ENCODE measurements at regions not wholly inside any gene's neighbourhood (a gene's known extent, or its start where the extent isn't known, plus 50 kb on each side); places are given as distances from the start of the nearest gene placed in this dataset.

- Histone ChIP-seq H3K4me3 (ENCODE audit: low read depth, low read length) (no peak overlapping the region), H3K27ac (ENCODE audit: extremely low read depth, low read depth, low read length) (no peak overlapping the region), H3K36me3 (ENCODE audit: control insufficient read depth in 2 of 2, insufficient read depth in 1 of 2, low read length in 2 of 2) (no peaks in the 10 kb centered on the region), H3K9me3 (ENCODE audit: control insufficient read depth, insufficient read depth, low read depth, low read length) (no peaks in the 10 kb centered on the region), H3K4me1 (ENCODE audit: control insufficient read depth, insufficient read depth, low read length) (no peaks in the 10 kb centered on the region)
- no peak for TF ChIP-seq ZNF366 (tag by site-specific recombination; conservative IDR thresholded peaks at IDR 0.05)
- no peak for TF ChIP-seq ZNF23 (tag by site-specific recombination; IDR thresholded peaks at IDR 0.05; ENCODE audit: borderline replicate concordance)
- no peak for TF ChIP-seq ZNF791 (tag by site-specific recombination; IDR thresholded peaks at IDR 0.05)
- TF ChIP-seq OVOL3 (tag by site-specific recombination; IDR thresholded peaks at IDR 0.05), result no peak
- TF ChIP-seq ZNF48 (tag by site-specific recombination; IDR thresholded peaks at IDR 0.05), result no peak
- TF ChIP-seq ZNF266 (tag by site-specific recombination; IDR thresholded peaks at IDR 0.05; ENCODE audit: low read depth), result no peak
- TF ChIP-seq ZBTB17 (tag by site-specific recombination; IDR thresholded peaks at IDR 0.05), result no peak
- no peak for TF ChIP-seq ZFP37 (tag by site-specific recombination; IDR thresholded peaks at IDR 0.05)
- TF ChIP-seq ZNF510 (tag by site-specific recombination; IDR thresholded peaks at IDR 0.05; ENCODE audit: insufficient replicate concordance), result no peak
- TF ChIP-seq BCL11A (tag by site-specific recombination; IDR thresholded peaks at IDR 0.05; ENCODE audit: low read depth), result no peak
- no peak for TF ChIP-seq ZNF530 (tag by site-specific recombination; IDR thresholded peaks at IDR 0.05; ENCODE audit: low read depth)
- TF ChIP-seq ZNF324 (tag by site-specific recombination; IDR thresholded peaks at IDR 0.05), result no peak
- no peak for TF ChIP-seq ZNF292 (tag by site-specific recombination; IDR thresholded peaks at IDR 0.05; ENCODE audit: borderline replicate concordance, low read depth)
- TF ChIP-seq ZNF558 (tag by site-specific recombination; IDR thresholded peaks at IDR 0.05), result no peak
- TF ChIP-seq ZNF350 (tag by site-specific recombination; IDR thresholded peaks at IDR 0.05), result no peak
- CTCF ChIA-PET, result no interaction called here
- POLR2A ChIA-PET, result no interaction called here
These were observed 623.3 kb downstream of the LRFN5 start for GRCh38 chr14:42229976-42230375.

GRCh38 chr14:42229294-42229693, 622.6 kb downstream of the LRFN5 start:
- Histone ChIP-seq H3K9me3 (ENCODE audit: control insufficient read depth, insufficient read depth, low read depth, low read length) (no peaks in the 10 kb centered on the region), H3K27ac (ENCODE audit: extremely low read depth, low read depth, low read length) (no peak overlapping the region), H3K4me3 (ENCODE audit: low read depth, low read length) (no peak overlapping the region), H3K36me3 (ENCODE audit: control insufficient read depth in 2 of 2, insufficient read depth in 1 of 2, low read length in 2 of 2) (no peaks in the 10 kb centered on the region), H3K4me1 (ENCODE audit: control insufficient read depth, insufficient read depth, low read length) (no peaks in the 10 kb centered on the region)
- POLR2A ChIA-PET, result no interaction called here
- CTCF ChIA-PET, result no interaction called here
- TF ChIP-seq ZNF544 (tag by site-specific recombination; IDR thresholded peaks at IDR 0.05) (no peak), PRDM1 (tag by site-specific recombination; IDR thresholded peaks at IDR 0.05) (no peak), KLF8 (tag by site-specific recombination; IDR thresholded peaks at IDR 0.05) (no peak), PATZ1 (tag by site-specific recombination; IDR thresholded peaks at IDR 0.05) (no peak), ZSCAN5A (tag by site-specific recombination; IDR thresholded peaks at IDR 0.05) (no peak), KLF9 (tag by site-specific recombination; IDR thresholded peaks at IDR 0.05; ENCODE audit: low read depth) (no peak), ZNF521 (tag by site-specific recombination; IDR thresholded peaks at IDR 0.05) (no peak), ZNF157 (tag by site-specific recombination; IDR thresholded peaks at IDR 0.05) (no peak), ZNF677 (tag by site-specific recombination; IDR thresholded peaks at IDR 0.05) (no peak), ZNF449 (tag by site-specific recombination; IDR thresholded peaks at IDR 0.05) (no peak), ZBTB26 (tag by site-specific recombination; optimal IDR thresholded peaks at IDR 0.05) (no peak), ATF2 (tag by site-specific recombination; IDR thresholded peaks at IDR 0.05; ENCODE audit: low read depth) (no peak), ZNF555 (tag by site-specific recombination; conservative IDR thresholded peaks at IDR 0.05) (no peak), ZBTB6 (tag by site-specific recombination; IDR thresholded peaks at IDR 0.05) (no peak)

All from HEK293 (cell line).